HG02610 (cell line): ENCODE measurements at regions not wholly inside any gene's neighbourhood (a gene's known extent, or its start where the extent isn't known, plus 50 kb on each side); places are given as distances from the start of the nearest gene placed in this dataset.
A peak's percentile ranks its signal among the peaks of the same experiment; 100 is the strongest.

Experiments used
- ATAC-seq: cut with Tn5 transposase; IDR thresholded peaks from one replicate; pipeline ENCODE4 v1.9.1; 2021; ENCODE audit warnings: mild to moderate bottlenecking, moderate library complexity; ENCODE audit not compliant: unreplicated experiment

DNA sequence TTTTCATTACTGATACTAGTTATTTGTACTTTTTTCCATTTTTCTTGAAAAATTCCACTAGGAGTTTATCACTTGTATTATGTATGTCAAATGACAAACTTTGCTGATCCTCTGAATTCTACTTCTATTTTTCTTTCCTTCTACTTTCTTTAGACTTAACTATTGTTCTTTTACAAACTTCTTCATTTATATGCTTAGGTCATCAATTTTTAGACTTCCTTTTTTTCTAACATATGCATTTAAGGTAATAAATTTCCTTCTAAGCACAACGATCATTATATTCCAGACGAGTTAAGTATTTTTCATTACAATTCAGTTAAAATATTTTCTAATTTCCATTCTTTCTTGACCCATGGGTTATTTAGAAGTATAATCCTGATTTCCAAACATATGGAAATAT, 240.8 kb downstream of the NHLRC3 start:
- ATAC-seq, result no peak

DNA sequence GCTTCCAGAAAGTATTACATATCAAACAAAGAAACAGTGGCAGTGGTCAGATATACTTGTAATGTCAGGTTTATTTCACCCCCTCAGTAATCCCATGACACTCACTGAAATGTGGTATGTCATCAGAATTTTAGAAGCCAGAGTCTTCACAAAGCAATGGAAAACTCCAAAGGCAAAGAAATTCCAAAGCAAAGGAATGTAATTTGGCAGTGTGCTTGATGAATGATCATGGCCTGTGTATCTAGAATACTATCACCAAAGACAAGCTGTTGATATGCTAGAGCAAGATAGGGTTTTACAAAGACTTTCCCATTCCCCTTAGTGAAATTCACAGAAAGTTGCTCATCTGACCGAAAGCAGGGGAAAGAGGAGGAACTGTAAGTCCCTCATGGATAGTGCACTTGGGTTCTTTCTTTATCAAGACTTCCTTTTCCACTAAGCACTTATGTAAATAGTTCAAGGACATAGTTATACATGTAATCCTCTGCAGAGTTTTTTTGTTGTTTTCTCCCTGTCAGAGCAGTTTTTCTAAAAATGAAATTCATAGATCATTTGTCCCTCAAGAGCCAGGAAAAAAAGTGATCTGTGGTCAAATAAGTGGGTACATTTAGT, 243.4 kb downstream of the NHLRC3 start:
- no peak for ATAC-seq

- ATAC-seq, result peak; percentile 90
Observed at GRCh38 chr13:39282400-39282972, 244.2 kb downstream of the NHLRC3 start.

DNA sequence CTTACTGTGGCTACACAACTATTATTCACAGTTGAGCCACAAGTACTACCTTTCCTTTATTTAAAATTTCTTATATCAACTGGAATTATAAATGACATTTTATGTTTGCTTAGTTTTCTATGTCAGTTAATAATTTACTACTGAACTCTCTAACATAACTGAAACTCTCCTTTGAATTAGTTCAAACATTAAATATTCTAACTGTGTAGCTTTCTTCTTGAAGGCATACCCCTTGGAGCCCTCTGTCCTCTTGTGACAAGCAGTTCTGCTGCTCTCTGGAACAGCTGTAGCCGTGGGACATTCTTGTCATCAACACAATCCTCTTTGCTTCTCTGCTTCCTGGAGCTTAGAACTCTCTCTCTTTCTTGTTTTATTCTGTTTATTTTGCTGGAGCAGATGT, 244.8 kb downstream of the NHLRC3 start:
- ATAC-seq, result no peak

- no peak for ATAC-seq
Observed at GRCh38 chr13:39284801-39285388, 246.6 kb downstream of the NHLRC3 start.
